RCC 7860 (cell line): ENCODE measurements at regions not wholly inside any gene's neighbourhood (a gene's known extent, or its start where the extent isn't known, plus 50 kb on each side); places are given as distances from the start of the nearest gene placed in this dataset.
"Not testable (repeated sequence)": the region's sequence is repeated elsewhere in the genome, so short reads cannot be mapped to it uniquely, and the experiment has no call there.

ENCODE experiments used
- DNase-seq: peaks from one replicate; pipeline ENCODE4 v3.0.0-alpha.2; 2015; ENCODE audit warnings: low spot score
- FAIRE-seq: peaks from 2 replicates; lab custom pipeline; 2012; peaks lifted over from hg19 to GRCh38; lab: Jason Lieb, UNC

- FAIRE-seq, result no peak
- DNase-seq, result no peak
These were observed 62.6 kb upstream of the WNT7B start for GRCh38 chr22:46039535-46039934.

GRCh38 chr22:46040471-46041465 lies 63.8 kb upstream of the WNT7B start:
- FAIRE-seq, result no peak
- DNase-seq, result no peak

- FAIRE-seq (no peak), DNase-seq (no peak)
These were observed 64.7 kb upstream of the WNT7B start for GRCh38 chr22:46041642-46042041.

- FAIRE-seq (no peak), DNase-seq (no peak)
These were observed 65.8 kb upstream of the WNT7B start for GRCh38 chr22:46042786-46043185.

GRCh38 chr22:46043339-46043738 lies 66.4 kb upstream of the WNT7B start:
- no peak for FAIRE-seq
- DNase-seq, result no peak

- DNase-seq (no peak), FAIRE-seq (no peak)
These were observed 67.1 kb upstream of the WNT7B start for GRCh38 chr22:46043816-46044620.

- FAIRE-seq, result no peak
- DNase-seq, result no peak
These were observed 67.9 kb upstream of the WNT7B start for GRCh38 chr22:46044621-46045458.

- FAIRE-seq (no peak), DNase-seq (no peak)
These were observed 68.7 kb upstream of the WNT7B start for GRCh38 chr22:46045459-46046298.

GRCh38 chr22:46046299-46046685 lies 69.3 kb upstream of the WNT7B start:
- FAIRE-seq, result no peak
- no peak for DNase-seq

- FAIRE-seq (no peak), DNase-seq (no peak)
These were observed 70.3 kb upstream of the WNT7B start for GRCh38 chr22:46047226-46047625.

- no peak for DNase-seq
- FAIRE-seq, result no peak
These were observed 71.1 kb upstream of the WNT7B start for GRCh38 chr22:46047841-46048595.

- not testable (repeated sequence) for FAIRE-seq, DNase-seq
These were observed 71.7 kb upstream of the WNT7B start for GRCh38 chr22:46048661-46049060.

GRCh38 chr22:46049726-46050450 lies 72.9 kb upstream of the WNT7B start:
- DNase-seq, result no peak
- FAIRE-seq, result no peak

- DNase-seq, result no peak
- no peak for FAIRE-seq
These were observed 73.5 kb upstream of the WNT7B start for GRCh38 chr22:46050451-46050845.

GRCh38 chr22:46050916-46051614 lies 74.1 kb upstream of the WNT7B start:
- FAIRE-seq (no peak), DNase-seq (no peak)

- no peak for FAIRE-seq
- no peak for DNase-seq
These were observed 74.7 kb upstream of the WNT7B start for GRCh38 chr22:46051646-46052045.

GRCh38 chr22:46052331-46052771 lies 75.4 kb upstream of the WNT7B start:
- DNase-seq, result no peak
- no peak for FAIRE-seq
